Upper lobe of left lung (tissue), 4 donors: ENCODE measurements at regions not wholly inside any gene's neighbourhood (a gene's known extent, or its start where the extent isn't known, plus 50 kb on each side); places are given as distances from the start of the nearest gene placed in this dataset.
A peak's percentile ranks its signal among the peaks of the same experiment; 100 is the strongest.

Source experiments
- CTCF ChIP-seq, 6 experiments: fragments of 450-650 bp in 4 of 6; fragments of 200-600 bp in 2 of 6; sonication (generic) in 2 of 6; IDR thresholded peaks; one replicate each; pipeline ENCODE4 v1.5.1; 2016 to 2019; ENCODE audit warnings: antibody characterized with exemption in 6 of 6
- EP300 ChIP-seq, 4 donors: sonication (generic); formaldehyde crosslinking; IDR thresholded peaks; one replicate each; pipeline ENCODE4 v1.5.1; 2017; ENCODE audit warnings: antibody characterized with exemption in 4 of 4, control low read depth in 2 of 4
- POLR2A ChIP-seq, 4 donors: fragments of 450-650 bp; IDR thresholded peaks; one replicate each; pipeline ENCODE4 v1.5.1; 2016 to 2017; ENCODE audit warnings: antibody characterized with exemption in 4 of 4, mild to moderate bottlenecking in 2 of 4
- POLR2AphosphoS5 ChIP-seq, 2 donors: sonication (generic); formaldehyde crosslinking; IDR thresholded peaks; one replicate each; pipeline ENCODE4 v1.5.1; 2017; ENCODE audit warnings: antibody characterized with exemption in 2 of 2

GRCh38 chr4:180828455-180829018 lies 1414.7 kb upstream of the TENM3 start:
- TF ChIP-seq CTCF (IDR thresholded peaks at IDR 0.05) = peak in 5 of 6 experiments; percentile 8 to 43 (median 32)
- no peak for TF ChIP-seq POLR2A (IDR thresholded peaks at IDR 0.05)
- TF ChIP-seq POLR2AphosphoS5 (IDR thresholded peaks at IDR 0.05) = no peak
- no peak for TF ChIP-seq EP300 (IDR thresholded peaks at IDR 0.05)
